TTC549 (cell line): ENCODE measurements at regions not wholly inside any gene's neighbourhood (a gene's known extent, or its start where the extent isn't known, plus 50 kb on each side); places are given as distances from the start of the nearest gene placed in this dataset.
"Not testable (repeated sequence)": the region's sequence is repeated elsewhere in the genome, so short reads cannot be mapped to it uniquely, and the experiment has no call there.

Source experiments
- FAIRE-seq: peaks from 2 replicates; lab custom pipeline; 2012; peaks lifted over from hg19 to GRCh38; lab: Jason Lieb, UNC

DNA sequence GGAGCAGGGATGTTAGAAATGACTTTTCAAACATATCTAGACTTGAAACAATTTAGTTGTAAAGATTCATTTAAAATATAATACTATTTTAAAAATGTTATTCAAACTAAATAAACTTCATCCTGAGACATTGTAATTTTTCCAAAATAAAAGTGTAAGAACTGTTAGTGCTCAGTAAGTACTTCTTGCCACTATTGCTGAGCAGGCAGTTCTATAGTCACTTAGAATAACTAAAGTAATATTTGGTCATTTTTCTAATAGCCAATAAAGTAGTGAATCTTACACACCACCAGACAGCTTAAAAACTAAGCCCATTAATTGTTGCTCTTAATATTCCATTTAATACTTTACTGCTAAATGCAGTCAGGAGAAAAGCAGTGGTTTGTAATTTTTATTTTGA is 1120.0 kb upstream of the CDH10 start:
- FAIRE-seq = no peak

DNA sequence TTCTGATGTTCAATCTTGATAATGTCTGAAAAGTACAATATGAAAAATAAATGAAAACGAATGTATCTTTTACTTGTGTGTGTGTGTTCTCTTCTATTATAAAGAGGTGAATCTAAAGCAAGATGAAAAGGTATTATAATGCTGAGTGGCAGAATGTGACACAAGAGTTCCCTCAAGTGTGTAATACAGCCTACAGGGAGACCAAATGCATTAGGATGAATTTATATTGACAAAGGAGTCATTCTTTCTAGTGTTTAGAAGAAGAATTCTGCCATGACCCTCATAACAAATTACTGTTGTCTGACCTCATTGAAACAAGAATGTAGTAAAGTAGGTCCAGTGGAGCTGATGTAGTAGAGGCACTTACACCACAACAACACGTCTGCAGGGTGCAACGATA is 1119.0 kb upstream of the CDH10 start:
- no peak for FAIRE-seq

DNA sequence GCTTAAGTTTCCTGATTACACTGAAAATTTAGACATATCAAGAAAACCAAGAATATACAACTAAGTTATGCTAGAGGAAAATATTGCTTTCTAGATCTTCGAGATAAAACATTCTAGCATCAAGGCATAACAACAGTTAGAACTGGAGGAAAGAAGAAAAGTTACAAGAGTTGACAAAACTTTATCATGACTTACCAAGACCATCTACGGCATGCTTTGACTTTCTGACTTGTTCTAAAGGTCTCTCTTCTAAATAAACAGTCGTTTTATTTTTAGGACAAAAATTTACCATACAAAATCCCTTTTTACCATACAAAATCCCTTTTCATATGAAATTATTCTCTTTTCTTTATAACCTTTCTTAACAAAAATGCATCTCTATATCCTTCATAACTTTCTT is 1110.1 kb upstream of the CDH10 start:
- no peak for FAIRE-seq

DNA sequence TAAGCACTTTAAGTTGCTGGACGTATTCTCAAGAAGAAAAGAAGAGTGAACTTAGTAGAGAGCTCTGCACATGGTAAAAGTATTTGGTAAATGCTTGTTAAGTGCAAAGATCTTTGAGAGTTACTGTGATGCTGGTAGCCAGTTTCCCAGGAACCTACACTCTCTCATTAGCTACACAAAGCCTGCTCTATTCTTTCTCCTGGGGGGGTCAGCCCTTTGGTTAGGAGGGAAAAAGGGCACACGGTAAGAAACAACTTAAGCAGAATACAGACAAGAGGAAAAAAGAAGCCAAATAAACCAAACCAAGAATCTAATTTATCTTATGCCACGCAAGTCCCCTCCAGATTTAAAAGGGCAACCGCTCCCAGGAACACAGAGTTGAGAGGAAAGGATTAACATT is 1100.1 kb upstream of the CDH10 start:
- FAIRE-seq = no peak

DNA sequence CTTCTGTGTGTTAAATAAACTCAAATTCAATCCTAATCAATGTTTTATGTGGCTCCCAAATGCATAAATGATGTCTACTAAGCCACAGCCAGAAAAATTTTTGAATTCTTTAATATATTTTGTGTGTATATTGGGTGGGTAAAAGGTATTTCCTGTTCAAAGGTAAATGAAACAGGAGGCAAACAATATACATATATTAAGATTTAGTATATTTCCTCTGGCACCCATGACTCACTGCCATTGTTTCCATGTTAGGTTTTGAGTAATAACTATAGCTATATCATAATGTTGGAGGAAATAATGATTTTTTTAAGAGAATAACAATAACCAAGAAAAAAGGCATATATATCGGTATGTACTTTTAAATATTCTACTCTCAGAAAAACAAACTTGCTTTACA is 1071.9 kb upstream of the CDH10 start:
- FAIRE-seq = no peak

DNA sequence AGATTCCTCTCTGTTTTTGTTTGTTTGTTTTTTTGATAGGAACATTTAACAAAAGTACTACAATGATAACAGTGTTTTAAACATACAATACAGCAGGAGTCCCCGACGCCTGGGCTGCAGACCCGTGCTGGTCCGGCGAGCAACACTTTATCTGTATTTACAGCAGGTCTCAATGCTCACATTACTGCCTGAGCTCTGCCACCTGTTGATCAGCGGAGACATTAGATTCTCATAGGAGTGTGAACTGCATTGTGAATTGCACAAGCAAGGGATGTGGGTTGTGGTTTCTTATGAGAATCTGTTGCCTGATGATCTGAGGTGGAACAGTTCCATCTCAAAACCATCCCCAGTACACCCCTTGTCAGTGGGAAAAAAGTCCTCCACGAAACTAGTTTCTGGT is 1068.5 kb upstream of the CDH10 start:
- FAIRE-seq = no peak

DNA sequence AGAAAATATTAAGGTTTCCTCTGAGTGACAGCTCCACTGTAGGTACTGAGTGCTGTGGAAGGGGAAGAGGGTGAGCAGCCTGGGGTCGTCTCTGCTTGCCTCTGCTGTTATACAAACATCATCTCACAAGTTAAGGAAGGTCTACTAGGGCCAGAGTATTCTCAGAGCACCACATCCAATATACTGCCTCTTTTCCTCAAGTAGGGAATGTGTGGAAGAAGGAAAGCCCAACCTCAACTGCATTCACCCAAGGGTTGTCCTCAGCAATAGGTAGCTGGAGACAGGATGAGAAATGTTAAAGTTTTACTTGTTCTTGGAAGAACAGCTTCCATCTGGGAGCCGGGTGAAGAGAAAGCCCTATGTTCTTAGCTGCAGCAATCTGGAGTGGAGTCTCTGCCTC is 1062.3 kb upstream of the CDH10 start:
- FAIRE-seq = no peak

DNA sequence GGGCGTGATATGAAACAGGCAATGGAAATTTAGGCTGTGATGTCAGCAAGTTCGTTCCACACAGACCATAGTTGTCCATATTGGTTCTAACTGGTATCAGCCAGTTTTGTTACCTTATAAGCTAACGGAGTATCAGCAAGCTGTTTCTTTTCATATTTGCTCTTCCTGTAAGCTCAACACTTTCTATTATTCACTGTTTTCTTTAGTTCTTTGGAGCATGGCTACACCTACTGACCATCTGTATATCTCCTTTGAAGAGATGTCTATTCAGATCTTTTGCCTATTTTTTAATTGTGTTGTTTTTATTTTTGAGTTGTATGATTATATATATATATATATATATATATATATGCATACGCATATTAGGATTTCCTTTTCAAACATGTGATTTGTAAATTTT is 1057.2 kb upstream of the CDH10 start:
- no peak for FAIRE-seq

DNA sequence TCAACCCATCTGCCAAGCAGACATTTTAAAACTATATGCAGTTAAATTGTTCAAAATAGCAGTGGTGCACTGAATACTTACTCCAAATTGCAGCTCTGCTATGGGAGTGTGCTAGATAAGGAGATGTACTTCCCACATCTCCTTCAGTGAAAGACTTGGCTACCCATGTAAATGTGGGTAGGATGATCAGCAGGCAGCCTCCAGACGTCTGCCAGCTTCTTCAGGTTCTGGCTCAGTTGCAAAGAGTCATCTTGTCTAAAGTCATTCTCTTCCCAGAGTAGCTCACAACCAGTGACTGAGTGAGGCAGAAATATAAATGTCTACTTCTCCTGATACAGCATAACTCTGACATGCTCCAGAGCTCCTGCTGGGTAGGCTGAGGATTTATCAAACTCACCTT is 1050.0 kb upstream of the CDH10 start:
- no peak for FAIRE-seq

DNA sequence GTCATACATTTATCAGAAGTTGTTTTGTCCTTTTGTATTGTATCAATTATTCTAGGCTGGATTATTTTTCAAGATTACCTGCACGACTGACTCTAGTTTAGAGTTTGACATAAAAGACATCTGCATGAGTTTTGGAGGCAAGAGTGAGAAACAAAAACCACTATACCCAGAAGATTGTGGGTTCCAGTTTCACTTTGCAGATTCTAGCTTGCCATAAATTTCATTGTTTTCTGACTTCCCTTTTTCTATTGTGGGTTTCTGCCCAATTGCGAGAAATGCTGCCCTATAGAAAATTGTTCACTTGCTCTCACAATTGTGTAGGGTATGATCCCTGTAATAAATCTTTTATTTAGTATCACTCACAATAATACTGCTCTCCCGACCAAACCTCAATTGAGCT is 1043.4 kb upstream of the CDH10 start:
- no peak for FAIRE-seq

DNA sequence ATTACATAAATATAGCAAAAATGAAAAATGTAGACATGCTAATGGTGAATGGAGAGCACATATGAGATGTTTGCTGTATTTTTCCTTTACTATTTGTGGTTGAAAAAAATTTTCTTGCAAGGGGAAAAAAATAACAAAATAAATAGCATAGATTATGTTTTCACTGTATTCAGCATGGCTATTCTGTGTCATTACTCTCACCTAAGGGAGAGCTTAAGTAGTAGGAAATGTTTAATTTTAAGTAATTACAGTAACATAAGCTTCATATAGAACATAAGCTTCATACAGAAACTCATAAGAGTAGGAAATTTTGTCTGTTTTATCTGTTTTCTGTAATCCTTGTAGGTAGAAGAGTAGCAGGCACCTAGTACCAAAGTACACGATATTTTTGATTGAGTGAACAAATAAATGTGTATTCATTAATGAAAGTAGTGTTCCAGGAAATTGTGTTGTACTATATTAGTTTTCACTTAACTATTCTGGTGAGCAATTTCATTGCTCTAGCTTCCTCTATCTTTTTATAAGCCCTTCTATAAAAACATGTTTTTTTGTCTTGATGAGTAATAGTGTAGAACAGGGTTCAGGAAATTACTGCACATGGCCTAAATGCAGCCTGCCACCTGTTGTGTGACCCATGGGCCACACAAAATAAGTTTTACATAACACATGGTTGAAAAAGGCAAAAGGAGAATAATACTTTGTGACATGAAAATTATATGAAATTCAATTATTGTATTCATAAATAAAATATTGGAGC is 1025.0 kb upstream of the CDH10 start:
- FAIRE-seq = no peak

DNA sequence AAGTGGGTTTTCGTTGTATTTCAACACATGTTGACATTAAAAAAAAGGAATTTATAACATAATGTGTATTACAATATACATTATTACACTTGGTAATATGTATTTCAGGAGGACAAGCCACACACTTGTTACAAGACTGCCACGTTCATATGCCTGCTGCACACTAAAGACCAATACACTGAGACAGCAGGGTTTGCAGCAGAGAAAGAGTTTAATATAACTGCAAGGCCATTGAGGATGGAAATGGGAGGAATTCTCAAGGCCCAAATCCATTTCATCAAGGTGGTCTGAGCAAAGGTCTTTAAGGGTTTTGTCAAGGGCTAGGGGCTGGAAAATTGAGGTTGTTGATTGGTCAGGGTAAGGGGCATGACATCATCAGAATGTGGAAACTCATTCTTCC is 1017.8 kb upstream of the CDH10 start:
- no peak for FAIRE-seq

DNA sequence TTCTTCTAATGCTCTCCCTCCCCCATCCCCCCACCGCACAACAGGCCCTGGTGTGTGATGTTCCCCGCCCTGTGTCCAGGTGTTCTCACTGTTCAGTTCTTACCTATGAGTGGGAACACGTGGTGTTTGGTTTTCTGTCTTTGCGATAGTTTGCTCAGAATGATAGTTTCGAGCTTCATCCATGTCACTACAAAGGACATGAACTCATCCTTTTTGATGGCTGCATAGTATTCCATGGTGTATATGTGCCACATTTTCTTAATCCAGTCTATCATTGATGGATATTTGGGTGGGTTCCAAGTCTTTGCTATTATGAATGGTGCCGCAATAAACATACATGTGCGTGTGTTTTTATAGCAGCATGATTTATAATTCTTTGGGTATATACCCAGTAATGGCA is 1005.5 kb upstream of the CDH10 start:
- not testable (repeated sequence) for FAIRE-seq

DNA sequence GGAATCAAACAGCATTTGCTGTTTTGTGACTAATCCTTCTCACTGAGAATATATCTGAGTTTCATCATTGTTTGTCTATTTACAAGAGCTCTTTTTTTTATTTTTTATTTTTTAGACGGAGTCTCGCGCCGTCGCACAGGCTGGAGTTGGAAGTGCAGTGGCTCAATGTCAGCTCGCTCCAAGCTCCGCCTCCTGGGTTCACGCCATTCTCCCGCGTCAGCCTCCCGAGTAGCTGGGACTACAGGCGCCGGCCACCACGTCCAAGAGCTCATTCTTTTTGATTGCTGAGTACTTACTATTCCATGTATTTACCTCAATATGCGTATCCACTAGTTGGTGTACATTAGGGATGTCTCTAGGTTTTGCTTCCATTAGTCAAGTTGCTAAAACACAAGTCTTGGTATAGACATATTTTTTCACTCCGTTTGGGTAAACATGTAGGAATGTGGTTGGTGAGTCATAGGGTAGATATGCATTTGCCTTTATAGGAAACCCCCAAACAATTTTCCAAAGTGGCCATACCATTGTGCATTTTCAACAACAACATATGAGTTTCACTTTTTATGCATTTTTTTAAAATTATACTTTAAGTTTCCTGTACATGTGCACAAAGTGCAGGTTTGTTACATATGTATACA is 1005.0 kb upstream of the CDH10 start:
- FAIRE-seq = no peak

DNA sequence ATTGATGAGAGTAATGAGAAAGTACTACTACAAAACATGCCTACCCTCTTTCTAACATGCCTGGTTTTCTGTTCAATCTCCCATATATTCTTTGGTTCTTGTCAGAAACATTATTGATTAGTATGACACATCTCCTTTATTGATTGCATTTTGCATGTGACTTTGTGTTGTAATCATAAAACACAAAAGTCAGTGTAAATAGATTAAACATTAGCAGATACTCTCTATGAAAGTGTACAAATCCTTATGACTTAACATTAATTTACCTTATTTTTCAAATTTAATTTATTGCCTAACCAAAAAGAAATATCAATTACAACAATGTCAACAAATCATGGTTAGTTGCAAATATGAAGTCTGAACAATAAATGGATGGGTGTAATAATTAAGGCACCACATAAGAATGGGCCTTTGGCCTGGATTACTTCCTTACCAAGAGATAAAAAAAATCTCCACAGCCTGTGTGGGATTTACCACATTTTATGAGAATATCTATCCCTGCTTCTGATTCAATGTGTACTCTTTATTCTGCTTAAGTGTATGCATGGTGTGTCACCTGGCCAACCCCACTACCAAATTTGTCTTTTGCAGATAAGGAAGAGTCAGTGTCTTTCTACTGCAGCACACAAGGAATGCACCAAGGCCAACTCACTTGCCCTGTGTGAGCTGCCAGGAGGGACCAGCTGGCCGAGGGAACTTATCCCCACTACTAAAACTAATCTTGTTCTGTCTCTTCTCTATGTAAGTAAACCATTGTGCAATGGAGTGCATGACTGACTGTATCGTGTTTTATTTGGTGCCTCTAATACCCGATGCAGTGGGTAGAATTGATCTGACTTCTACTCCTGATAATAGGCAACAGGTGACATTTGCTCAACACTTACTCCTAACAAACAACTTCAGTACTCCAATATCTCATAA is 1001.9 kb upstream of the CDH10 start:
- FAIRE-seq = no peak

DNA sequence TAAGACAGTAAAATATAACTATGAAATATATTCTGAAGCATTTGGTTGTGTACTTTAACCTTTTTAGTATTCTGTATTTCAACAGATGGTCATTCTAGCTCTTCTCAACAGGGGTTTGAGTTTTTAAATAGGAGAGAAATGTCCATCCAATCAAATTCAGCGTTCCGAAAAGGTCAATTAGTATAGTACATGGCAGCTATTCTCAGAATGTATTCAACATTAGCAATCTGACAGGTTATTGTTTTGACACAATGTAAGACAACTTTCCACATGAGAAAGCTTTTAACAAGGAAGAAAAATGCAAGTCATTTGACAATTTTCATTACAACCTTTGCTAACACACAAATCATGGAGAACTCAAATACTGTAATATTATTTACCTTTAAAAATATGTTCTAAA is 996.3 kb upstream of the CDH10 start:
- no peak for FAIRE-seq

DNA sequence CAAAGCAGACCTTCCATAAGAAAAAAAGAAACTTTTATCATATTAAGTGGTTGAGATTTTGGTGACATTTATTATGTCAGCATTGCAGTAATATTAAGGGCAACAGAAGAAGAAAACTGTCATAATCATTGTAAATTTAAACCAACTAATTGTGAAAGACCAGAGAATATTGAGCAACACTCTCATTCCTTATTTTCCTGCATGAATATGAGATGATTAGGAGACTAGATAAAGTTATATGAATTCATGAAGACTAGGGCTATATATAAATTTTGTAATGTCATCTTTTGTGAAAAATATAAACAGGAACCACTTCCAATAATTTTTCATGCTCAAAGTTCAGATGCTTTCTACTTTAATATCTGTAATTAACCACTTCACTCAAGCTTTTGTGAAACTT is 974.5 kb upstream of the CDH10 start:
- FAIRE-seq = no peak

DNA sequence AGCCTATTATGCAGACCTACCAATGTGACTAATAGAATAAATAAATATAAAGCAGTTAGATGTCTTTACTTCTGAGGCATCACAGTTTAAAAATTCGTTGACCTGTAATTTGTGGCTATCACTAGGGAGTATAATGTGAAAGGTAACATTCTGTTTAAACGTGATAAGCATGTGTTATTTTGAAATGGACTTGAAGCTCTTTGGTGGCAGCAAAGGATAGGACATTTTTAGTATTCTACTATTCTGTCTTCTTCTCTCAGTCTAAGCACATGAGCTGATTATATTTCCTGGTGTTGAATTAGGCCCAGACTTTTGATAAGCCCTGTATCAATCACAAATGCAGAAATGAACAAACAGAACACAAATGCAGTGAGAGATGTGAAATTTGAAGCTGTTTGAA is 974.0 kb upstream of the CDH10 start:
- FAIRE-seq = no peak

DNA sequence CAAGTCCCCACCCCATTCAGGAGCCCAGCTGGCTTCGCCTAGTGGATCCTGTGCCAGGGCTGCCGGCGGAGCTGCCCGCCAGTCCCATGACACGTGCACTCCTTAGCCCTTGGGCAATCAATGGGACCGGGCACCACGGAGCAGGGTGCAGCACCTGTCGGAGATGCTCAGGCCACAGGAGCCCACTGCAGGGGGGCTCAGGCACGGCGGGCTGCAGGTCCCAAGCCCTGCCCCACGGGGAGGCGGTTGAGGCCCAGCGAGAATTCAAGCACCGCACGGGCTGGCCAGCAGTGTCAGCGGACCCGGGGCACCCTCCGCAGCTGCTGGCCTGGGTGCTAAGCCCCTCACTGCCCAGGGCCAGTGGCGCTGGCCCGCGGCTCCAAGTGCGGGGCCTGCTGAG is 969.7 kb upstream of the CDH10 start:
- FAIRE-seq = no peak

DNA sequence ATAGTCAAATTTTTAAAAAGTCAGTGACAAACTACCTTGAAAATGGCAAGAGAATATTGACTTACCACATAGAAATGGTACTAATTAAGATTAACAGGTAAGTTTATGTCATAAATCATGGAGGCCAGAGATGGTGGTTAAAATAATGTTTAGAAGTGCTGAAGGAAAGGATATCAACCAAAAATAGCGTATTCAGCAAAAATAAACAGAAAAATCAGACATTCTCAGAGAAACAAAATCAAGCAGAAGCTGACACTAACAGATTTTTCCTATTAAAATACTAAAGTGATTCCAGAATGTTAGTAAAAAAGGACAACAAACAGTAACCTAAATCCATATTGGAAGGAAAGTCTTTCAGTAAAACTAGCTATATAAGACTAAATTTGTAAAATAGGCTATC is 959.9 kb upstream of the CDH10 start:
- FAIRE-seq = no peak

DNA sequence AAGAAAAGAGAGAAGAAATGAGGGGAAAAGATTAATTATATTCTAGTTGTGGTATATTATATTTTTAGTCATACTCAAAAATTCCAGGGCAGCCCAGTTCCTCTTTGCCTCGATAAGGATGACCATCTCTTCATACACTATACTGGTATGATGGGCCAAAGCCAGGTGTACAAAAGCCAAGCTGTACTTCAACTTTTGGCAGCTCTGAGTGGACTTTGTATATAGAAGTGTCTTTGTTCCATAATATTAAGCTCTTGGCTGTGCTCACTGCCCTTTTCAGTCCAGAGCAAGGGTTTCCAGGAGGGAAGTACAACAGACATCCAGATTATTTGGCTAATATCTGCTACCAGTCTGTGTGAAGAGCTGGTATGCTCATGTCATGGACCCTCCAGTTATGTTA is 934.3 kb upstream of the CDH10 start:
- FAIRE-seq = no peak

DNA sequence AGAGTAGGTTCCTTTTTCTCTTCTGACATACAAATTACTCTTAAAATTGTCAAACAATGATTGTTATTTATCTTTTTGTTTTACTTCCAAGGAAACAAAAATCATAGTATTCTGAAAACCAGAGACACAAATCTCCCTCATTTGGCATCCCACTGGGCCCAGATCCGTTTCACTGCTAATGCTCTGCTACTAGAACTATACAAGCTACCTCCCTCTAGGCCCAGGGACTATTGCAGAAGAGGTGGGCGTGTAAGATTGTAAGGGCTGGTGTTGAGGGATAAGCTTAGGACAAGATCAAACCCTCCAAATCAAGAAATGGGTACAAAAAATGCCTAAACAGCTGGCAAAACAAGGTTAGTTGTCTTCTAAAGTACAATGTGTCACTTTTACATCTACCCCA is 928.9 kb upstream of the CDH10 start:
- FAIRE-seq = no peak

DNA sequence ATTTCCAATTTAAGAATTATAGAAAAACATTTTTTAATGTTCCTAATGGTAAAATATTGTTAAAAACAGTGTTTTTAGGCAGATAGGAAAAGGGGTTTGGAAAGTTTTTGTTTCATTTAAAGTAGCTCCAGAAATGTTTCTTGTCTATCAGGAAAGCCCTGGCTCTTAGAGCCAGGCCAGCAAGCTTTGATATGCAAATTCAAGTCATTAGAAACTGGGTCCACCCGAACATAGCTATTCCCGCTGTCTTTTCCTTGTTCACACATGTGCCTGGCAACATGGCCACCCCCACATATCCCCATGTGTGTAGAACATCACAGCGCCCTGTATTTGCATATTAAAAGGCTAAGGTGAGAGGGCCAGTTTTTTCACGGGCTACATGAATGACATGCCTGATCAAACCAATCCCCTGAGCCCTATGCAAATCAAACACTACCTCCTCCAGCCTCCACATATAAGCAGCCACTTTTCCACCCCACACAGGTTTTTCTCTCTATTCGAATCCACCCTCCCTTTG is 925.3 kb upstream of the CDH10 start:
- FAIRE-seq = no peak
